Upper lobe of left lung (tissue), 6 donors: ENCODE measurements at regions not wholly inside any gene's neighbourhood (a gene's known extent, or its start where the extent isn't known, plus 50 kb on each side); places are given as distances from the start of the nearest gene placed in this dataset.
A peak's percentile ranks its signal among the peaks of the same experiment; 100 is the strongest.

Source experiments
- ATAC-seq, 2 donors: fragments of 200-7000 bp; cut with Tn5 transposase; one replicate each; pipeline ENCODE4 v1.9.1; 2022; ENCODE audit warnings: mild to moderate bottlenecking in 2 of 2, moderate library complexity in 2 of 2; ENCODE audit not compliant: low FRiP score in 2 of 2
- DNase-seq, 2 donors: peaks; one replicate each; pipeline ENCODE4 v3.0.0-alpha.2; 2019 to 2020
- H3K27ac ChIP-seq, 4 donors: fragments of 200-600 bp; sonication (generic); one replicate each; pipeline ENCODE4 v1.5.1; 2016 to 2019
- H3K27me3 ChIP-seq, 4 donors: fragments of 200-600 bp; sonication (generic); one replicate each; pipeline ENCODE4 v1.5.1; 2017 to 2019
- H3K36me3 ChIP-seq, 4 donors: fragments of 200-600 bp; sonication (generic); one replicate each; pipeline ENCODE4 v1.5.1; 2016 to 2019
- H3K4me1 ChIP-seq, 4 donors: fragments of 200-600 bp; sonication (generic); one replicate each; pipeline ENCODE4 v1.5.1; 2018 to 2019
- H3K4me3 ChIP-seq, 4 donors: fragments of 200-600 bp; sonication (generic); one replicate each; pipeline ENCODE4 v1.5.1; 2017 to 2019; ENCODE audit warnings: mild to moderate bottlenecking in 2 of 4, moderate library complexity in 1 of 4
- H3K9me3 ChIP-seq, 4 donors: fragments of 200-600 bp; sonication (generic); one replicate each; pipeline ENCODE4 v1.5.1; 2018 to 2019
- EP300 ChIP-seq, 4 donors: sonication (generic); formaldehyde crosslinking; IDR thresholded peaks; one replicate each; pipeline ENCODE4 v1.5.1; 2017; ENCODE audit warnings: antibody characterized with exemption in 4 of 4, control low read depth in 2 of 4
- POLR2A ChIP-seq, 4 donors: fragments of 450-650 bp; IDR thresholded peaks; one replicate each; pipeline ENCODE4 v1.5.1; 2016 to 2017; ENCODE audit warnings: antibody characterized with exemption in 4 of 4, mild to moderate bottlenecking in 2 of 4
- POLR2AphosphoS5 ChIP-seq, 2 donors: sonication (generic); formaldehyde crosslinking; IDR thresholded peaks; one replicate each; pipeline ENCODE4 v1.5.1; 2017; ENCODE audit warnings: antibody characterized with exemption in 2 of 2
- WGBS, 2 donors: methylation state at CpG; one replicate each; pipeline ENCODE4 v1.1.5; 2017 to 2018; 5-methylcytosine and 5-hydroxymethylcytosine counted together
- TF ChIP-seq, protein P1 (sequence below), 6 experiments: fragments of 450-650 bp in 4 of 6; fragments of 200-600 bp in 2 of 6; sonication (generic) in 2 of 6; IDR thresholded peaks; one replicate each; pipeline ENCODE4 v1.5.1; 2016 to 2019; ENCODE audit warnings: antibody characterized with exemption in 6 of 6
- donor health status: DM: no; HTN: no; CAD: no; lungs with moderate emphysema.
- donor health status: DM: no; HTN: yes; CAD: no; lungs with severe emphysema.

DNA sequence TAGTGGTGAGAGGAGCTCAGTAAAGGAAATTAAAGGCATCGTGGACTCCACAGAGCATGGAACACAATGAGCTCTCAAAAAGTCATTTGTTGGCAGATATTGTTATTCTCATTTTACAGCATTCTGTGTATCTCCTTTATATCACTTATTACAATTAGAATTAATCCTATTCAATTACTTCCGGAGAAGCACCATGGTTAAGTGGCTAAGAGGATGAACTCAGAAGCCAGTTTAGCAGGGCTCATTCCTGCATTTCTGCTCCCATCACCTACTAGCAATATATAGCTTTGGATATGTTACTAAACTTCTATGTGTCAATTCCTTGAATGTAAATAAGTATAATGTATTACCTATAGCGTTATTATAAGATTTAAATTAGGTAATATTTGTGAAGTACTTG lies 683.3 kb downstream of the IRS1 start:
- TF ChIP-seq, protein P1, sequence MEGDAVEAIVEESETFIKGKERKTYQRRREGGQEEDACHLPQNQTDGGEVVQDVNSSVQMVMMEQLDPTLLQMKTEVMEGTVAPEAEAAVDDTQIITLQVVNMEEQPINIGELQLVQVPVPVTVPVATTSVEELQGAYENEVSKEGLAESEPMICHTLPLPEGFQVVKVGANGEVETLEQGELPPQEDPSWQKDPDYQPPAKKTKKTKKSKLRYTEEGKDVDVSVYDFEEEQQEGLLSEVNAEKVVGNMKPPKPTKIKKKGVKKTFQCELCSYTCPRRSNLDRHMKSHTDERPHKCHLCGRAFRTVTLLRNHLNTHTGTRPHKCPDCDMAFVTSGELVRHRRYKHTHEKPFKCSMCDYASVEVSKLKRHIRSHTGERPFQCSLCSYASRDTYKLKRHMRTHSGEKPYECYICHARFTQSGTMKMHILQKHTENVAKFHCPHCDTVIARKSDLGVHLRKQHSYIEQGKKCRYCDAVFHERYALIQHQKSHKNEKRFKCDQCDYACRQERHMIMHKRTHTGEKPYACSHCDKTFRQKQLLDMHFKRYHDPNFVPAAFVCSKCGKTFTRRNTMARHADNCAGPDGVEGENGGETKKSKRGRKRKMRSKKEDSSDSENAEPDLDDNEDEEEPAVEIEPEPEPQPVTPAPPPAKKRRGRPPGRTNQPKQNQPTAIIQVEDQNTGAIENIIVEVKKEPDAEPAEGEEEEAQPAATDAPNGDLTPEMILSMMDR (IDR thresholded peaks at IDR 0.05): no peak
- no peak for TF ChIP-seq EP300 (IDR thresholded peaks at IDR 0.05)
- no peak for TF ChIP-seq POLR2A (IDR thresholded peaks at IDR 0.05)
- TF ChIP-seq POLR2AphosphoS5 (IDR thresholded peaks at IDR 0.05): no peak
- Histone ChIP-seq H3K4me3 (no peak overlapping the region), H3K36me3 (no peaks in the 10 kb centered on the region), H3K4me1 (peaks cover 0 to 13% (median 7%) of the 10 kb centered on the region in 4 donors), H3K27me3 (no peaks in the 10 kb centered on the region), H3K9me3 (no peaks in the 10 kb centered on the region), H3K27ac (no peak overlapping the region)
- DNase-seq (no peak), ATAC-seq (no peak)
- 80 to 83% methylated on average over 3 of the region's 3 CpGs for WGBS, 2 donors

DNA sequence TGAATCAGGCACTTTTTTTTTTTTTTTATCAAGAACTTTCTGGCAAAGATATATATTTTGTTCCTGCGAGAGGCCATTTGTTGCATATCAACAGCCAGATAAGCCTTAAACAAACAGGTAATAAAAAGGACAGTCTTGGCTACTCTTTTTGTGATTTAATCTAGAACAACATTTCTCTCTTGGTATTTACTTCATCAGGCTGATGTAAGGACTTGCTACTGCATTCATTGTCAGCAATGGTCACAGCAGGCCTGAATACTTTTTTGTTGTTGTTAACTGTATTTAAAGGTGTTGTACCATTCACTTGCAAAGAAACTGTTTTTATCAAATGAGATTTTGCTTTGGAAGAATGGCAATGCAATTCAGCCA lies 683.8 kb downstream of the IRS1 start:
- Histone ChIP-seq H3K4me3 (no peak overlapping the region), H3K27me3 (no peaks in the 10 kb centered on the region), H3K4me1 (peaks cover 0 to 13% (median 6%) of the 10 kb centered on the region in 4 donors), H3K27ac (no peak overlapping the region), H3K9me3 (no peaks in the 10 kb centered on the region), H3K36me3 (no peaks in the 10 kb centered on the region)
- DNase-seq (no peak), ATAC-seq (no peak)
- TF ChIP-seq POLR2A (IDR thresholded peaks at IDR 0.05) (no peak), POLR2AphosphoS5 (IDR thresholded peaks at IDR 0.05) (no peak), EP300 (IDR thresholded peaks at IDR 0.05) (no peak)
- TF ChIP-seq, protein P1 (IDR thresholded peaks at IDR 0.05): no peak
- WGBS, 2 donors: 93 to 95% methylated on average over 1 of the region's 1 CpG

DNA sequence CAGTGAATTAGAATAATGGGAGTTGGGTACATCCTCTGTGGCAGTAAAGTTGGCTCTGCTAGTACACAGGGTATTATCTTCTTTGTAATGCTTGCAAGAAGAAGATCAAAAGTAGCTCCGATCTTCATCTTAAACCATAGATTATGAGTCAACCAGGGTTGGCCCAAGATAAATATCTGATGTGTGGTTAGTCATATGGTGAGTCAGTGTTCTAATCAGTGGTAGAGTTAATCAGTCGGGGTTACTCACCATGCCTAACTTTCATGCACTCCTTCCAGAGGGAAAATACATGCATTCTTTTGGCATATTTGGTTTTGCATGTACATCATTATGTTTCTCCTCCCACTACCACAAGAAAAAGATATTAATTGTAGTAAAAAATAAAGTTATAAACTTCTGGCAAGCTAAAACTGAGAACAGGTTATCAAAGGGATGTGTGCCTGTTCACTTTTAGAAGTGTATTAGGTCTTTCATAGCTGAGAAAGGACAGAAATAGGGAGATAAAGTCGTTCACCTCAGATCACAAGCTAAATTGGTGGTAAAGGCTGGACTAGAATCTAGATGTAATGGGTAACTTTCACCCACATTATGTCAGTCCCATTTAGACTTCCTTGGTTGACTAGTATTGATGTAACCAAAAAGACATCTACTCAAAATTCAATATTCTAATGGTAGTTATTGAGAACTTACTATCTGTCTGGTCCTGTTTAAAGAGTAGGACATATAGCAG lies 684.4 kb downstream of the IRS1 start:
- DNase-seq: no peak
- H3K27me3 ChIP-seq: no peaks in the 10 kb centered on the region
- WGBS, 2 donors: 49 to 52% methylated on average over 3 of the region's 3 CpGs
- H3K4me1 ChIP-seq: peaks cover 0 to 13% (median 6%) of the 10 kb centered on the region in 4 donors
- no peaks in the 10 kb centered on the region for H3K9me3 ChIP-seq
- peak in 1 of 2 donors; percentile 93 for ATAC-seq
- no peaks in the 10 kb centered on the region for H3K36me3 ChIP-seq
- H3K27ac ChIP-seq: no peak overlapping the region
- H3K4me3 ChIP-seq: no peak overlapping the region
- no peak for TF ChIP-seq POLR2AphosphoS5 (IDR thresholded peaks at IDR 0.05)
- no peak for TF ChIP-seq EP300 (IDR thresholded peaks at IDR 0.05)
- no peak for TF ChIP-seq POLR2A (IDR thresholded peaks at IDR 0.05)
- TF ChIP-seq, protein P1 (IDR thresholded peaks at IDR 0.05): no peak

DNA sequence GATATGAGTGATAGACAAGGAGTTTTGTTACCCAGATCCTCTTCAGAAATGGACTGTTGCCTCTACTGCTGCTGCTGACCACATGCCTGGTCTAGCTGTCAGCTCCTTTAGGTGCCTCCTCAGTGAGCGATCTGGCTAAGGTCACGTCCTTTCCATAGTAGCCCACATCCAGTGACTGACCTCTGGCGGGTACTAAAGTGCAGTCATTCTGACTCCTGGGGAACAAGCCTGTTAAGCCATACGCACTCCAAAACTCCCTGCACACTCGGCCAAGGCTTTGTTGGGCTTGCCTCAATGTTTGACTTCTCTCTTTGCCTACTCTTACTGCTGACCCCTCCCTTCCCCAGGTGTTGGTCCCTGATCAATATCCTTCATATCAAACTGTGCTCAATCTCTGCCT lies 685.2 kb downstream of the IRS1 start:
- no peak for TF ChIP-seq POLR2A (IDR thresholded peaks at IDR 0.05)
- TF ChIP-seq, protein P1 (IDR thresholded peaks at IDR 0.05): no peak
- TF ChIP-seq EP300 (IDR thresholded peaks at IDR 0.05): no peak
- TF ChIP-seq POLR2AphosphoS5 (IDR thresholded peaks at IDR 0.05): no peak
- Histone ChIP-seq H3K9me3 (no peaks in the 10 kb centered on the region), H3K4me3 (no peak overlapping the region), H3K36me3 (no peaks in the 10 kb centered on the region), H3K27me3 (no peaks in the 10 kb centered on the region), H3K4me1 (peaks cover 0 to 12% (median 6%) of the 10 kb centered on the region in 4 donors), H3K27ac (no peak overlapping the region)
- WGBS, 2 donors: 79 to 88% methylated on average over 5 of the region's 5 CpGs
- ATAC-seq: no peak
- DNase-seq: no peak
